ENCODE measurements at regions not wholly inside any gene's neighbourhood (a gene's known extent, or its start where the extent isn't known, plus 50 kb on each side); places are given as distances from the start of the nearest gene placed in this dataset.

DNA sequence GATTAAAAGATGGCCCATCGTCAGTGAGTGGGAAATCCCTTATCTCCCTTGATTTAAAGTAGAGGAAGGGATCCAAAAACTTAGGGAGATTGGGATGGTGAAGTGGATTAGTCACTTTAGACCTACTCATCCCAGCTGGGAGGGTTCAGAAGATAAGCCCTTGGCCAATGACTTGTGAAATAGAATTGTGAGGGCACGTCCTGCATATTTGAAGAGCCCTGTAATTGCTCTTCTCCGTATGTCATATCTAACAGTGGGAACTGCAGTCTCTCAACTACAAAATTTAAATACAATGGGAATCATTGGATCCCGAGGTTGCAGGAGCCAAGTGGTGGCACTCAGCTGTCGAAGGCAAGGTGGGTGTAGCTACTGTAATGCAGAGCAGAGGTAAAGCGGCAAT is 65.4 kb upstream of the C9orf72 start:
- H3K36me3 ChIP-seq, result no peaks in the 10 kb centered on the region
- 60 to 66% (median 60%) methylated on average over 6 of the region's 6 CpGs for WGBS, 4 donors

DNA sequence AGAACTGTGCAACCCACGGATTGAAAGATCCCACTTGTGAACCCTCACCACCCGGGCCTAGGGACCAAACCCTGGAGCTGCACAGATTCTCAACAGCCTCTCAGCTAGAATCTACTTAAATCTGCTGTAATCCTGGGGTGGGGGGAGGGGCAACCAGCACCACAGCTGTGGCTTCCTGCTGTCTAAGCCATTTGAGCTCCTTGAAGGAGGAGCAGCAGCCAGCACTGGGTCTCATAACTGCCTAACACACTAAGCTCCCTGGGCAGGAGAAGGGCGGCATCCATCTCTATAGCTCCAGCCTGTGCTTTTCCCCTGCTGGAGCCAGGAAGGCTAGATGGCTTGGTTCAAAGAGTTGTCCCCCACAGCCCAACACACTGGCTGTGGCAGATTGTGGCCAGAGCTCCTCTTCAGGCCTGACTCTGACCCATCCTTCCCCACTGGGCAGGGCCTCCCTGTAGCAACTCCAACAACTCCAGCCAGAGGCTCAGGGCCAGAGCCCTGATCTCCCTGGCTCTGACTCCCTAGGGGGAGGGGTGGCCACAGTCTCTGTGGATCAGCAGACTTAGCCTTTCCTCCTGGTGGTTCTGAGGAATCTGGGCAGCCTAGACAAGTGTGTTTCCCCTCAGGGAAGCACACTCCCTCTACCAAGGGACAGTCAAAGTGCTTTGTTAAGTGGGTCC is 72.0 kb upstream of the C9orf72 start:
- Histone ChIP-seq H3K9me3 (peaks cover 0 to 6% (median 0%) of the 10 kb centered on the region in 12 donors), H3K4me3 (no peak overlapping the region), H3K27ac (no peak overlapping the region), H3K27me3 (no peaks in the 10 kb centered on the region), H3K4me1 (peaks cover 0 to 13% (median 0%) of the 10 kb centered on the region in 12 donors), H3K36me3 (no peaks in the 10 kb centered on the region)
- TF ChIP-seq POLR2A (IDR thresholded peaks at IDR 0.05), result no peak
- TF ChIP-seq, protein P1, sequence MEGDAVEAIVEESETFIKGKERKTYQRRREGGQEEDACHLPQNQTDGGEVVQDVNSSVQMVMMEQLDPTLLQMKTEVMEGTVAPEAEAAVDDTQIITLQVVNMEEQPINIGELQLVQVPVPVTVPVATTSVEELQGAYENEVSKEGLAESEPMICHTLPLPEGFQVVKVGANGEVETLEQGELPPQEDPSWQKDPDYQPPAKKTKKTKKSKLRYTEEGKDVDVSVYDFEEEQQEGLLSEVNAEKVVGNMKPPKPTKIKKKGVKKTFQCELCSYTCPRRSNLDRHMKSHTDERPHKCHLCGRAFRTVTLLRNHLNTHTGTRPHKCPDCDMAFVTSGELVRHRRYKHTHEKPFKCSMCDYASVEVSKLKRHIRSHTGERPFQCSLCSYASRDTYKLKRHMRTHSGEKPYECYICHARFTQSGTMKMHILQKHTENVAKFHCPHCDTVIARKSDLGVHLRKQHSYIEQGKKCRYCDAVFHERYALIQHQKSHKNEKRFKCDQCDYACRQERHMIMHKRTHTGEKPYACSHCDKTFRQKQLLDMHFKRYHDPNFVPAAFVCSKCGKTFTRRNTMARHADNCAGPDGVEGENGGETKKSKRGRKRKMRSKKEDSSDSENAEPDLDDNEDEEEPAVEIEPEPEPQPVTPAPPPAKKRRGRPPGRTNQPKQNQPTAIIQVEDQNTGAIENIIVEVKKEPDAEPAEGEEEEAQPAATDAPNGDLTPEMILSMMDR (IDR thresholded peaks at IDR 0.05), result no peak
- ATAC-seq (no peak), DNase-seq (no peak)
- intact Hi-C loops (cut with DNase I), result loop anchor here in 1 of 10 donors (10.0 kb wide), 1 partner anchor 60 kb away; no protein-coding TSS in a partner anchor
- 57 to 100% (median 63%) methylated on average over 1 to 3 of the region's 3 CpGs for WGBS, 4 donors

More for the DNA sequence above, 65.4 kb upstream of the C9orf72 start:
- H3K4me1 ChIP-seq, result peaks cover 0 to 9% (median 0%) of the 10 kb centered on the region in 12 donors
- no peak for TF ChIP-seq POLR2A (IDR thresholded peaks at IDR 0.05)
- TF ChIP-seq, protein P1 (IDR thresholded peaks at IDR 0.05), result no peak
- no peaks in the 10 kb centered on the region for H3K27me3 ChIP-seq
- no peak for DNase-seq
- no peaks in the 10 kb centered on the region for H3K9me3 ChIP-seq
- H3K4me3 ChIP-seq, result no peak overlapping the region
- no peak overlapping the region for H3K27ac ChIP-seq
- intact Hi-C loops (cut with DNase I), result no loop called here
- ATAC-seq, result no peak

DNA sequence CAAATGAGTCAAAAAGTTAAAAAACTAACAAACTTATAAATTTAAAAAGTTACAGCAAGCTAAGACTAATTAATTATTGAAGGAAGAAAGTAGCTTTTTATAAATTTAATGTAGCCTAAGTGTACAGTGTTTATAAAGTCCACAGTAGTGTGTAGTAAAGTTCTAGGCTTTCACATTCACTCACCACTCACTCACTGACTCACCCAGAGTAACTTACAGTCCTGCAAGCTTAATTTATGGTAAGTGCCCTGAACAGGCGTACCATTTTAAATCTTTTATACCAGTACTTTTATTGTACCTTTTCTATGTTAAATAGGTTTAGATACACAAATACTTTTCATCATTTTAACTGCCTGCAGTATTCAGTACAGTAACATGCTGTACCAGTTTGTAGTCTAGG is 80.0 kb upstream of the C9orf72 start:
- TF ChIP-seq, protein P1 (IDR thresholded peaks at IDR 0.05), result no peak
- TF ChIP-seq POLR2A (IDR thresholded peaks at IDR 0.05), result no peak
- no peak overlapping the region for H3K27ac ChIP-seq
- no peaks in the 10 kb centered on the region for H3K4me1 ChIP-seq
- H3K36me3 ChIP-seq, result no peaks in the 10 kb centered on the region
- no peaks in the 10 kb centered on the region for H3K27me3 ChIP-seq
- H3K9me3 ChIP-seq, result peaks cover 0 to 4% (median 0%) of the 10 kb centered on the region in 12 donors
- H3K4me3 ChIP-seq, result no peak overlapping the region
- 71 to 91% (median 85%) methylated on average over 1 of the region's 1 CpG for WGBS, 4 donors
- ATAC-seq, result no peak
- intact Hi-C loops (cut with DNase I), result no loop called here
- no peak for DNase-seq

DNA sequence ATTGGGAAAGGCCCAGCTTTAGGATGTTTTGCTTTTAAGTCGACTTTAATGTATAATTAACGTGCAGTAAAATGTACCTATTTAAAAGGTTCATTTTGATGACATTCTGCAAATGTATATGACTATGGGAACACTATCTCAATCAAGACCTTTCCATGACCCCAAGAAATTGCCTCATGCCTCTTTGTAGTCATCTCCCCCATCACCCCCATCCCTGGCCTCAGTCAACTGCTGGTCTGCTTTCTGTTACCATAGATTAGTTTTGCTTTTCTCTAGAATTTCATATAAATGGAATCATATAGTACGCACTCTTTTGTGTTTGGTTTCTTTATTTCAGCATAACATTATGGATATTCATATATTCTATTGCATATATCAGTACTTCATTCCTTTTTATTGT is 80.7 kb upstream of the C9orf72 start:
- H3K27ac ChIP-seq, result no peak overlapping the region
- DNase-seq (no peak), ATAC-seq (no peak)
- no peaks in the 10 kb centered on the region for H3K27me3 ChIP-seq
- intact Hi-C loops (cut with DNase I), result no loop called here
- H3K36me3 ChIP-seq, result no peaks in the 10 kb centered on the region
- H3K4me1 ChIP-seq, result no peaks in the 10 kb centered on the region
- H3K4me3 ChIP-seq, result no peak overlapping the region
- H3K9me3 ChIP-seq, result no peaks in the 10 kb centered on the region
- WGBS, 4 donors, result 60 to 96% (median 87%) methylated on average over 3 of the region's 3 CpGs
- TF ChIP-seq POLR2A (IDR thresholded peaks at IDR 0.05), result no peak
- TF ChIP-seq, protein P1 (IDR thresholded peaks at IDR 0.05), result no peak
